Uterus (tissue), 3 donors: ENCODE measurements at regions not wholly inside any gene's neighbourhood (a gene's known extent, or its start where the extent isn't known, plus 50 kb on each side); places are given as distances from the start of the nearest gene placed in this dataset.
A peak's percentile ranks its signal among the peaks of the same experiment; 100 is the strongest.

Experiments used
- DNase-seq, 2 donors: peaks; one replicate each; pipeline ENCODE4 v3.0.0-alpha.2; 2019 to 2020
- H3K27ac ChIP-seq, 2 donors: fragments of 200-600 bp; sonication (generic); 1 replicate in 1 of 2; 2 replicates in 1 of 2; pipeline ENCODE4 v1.5.1; 2016 to 2018
- H3K27me3 ChIP-seq, 2 donors: fragments of 200-600 bp; sonication (generic); one replicate each; pipeline ENCODE4 v1.5.1; 2018 to 2019; ENCODE audit warnings: control low read depth in 1 of 2
- H3K36me3 ChIP-seq, 2 donors: fragments of 200-600 bp; sonication (generic); one replicate each; pipeline ENCODE4 v1.5.1; 2019; ENCODE audit warnings: control low read depth in 1 of 2
- H3K4me1 ChIP-seq, 2 donors: fragments of 200-600 bp; sonication (generic); one replicate each; pipeline ENCODE4 v1.5.1; 2018 to 2019; ENCODE audit warnings: control low read depth in 1 of 2
- H3K4me3 ChIP-seq, 2 donors: fragments of 200-600 bp; sonication (generic); 1 replicate in 1 of 2; 2 replicates in 1 of 2; pipeline ENCODE4 v1.5.1; 2018 to 2019; ENCODE audit warnings: mild to moderate bottlenecking in 1 of 2
- H3K9me3 ChIP-seq, 2 donors: fragments of 200-600 bp; sonication (generic); one replicate each; pipeline ENCODE4 v1.5.1; 2019; ENCODE audit warnings: control low read depth in 1 of 2
- CTCF ChIP-seq, 4 experiments: fragments of 200-600 bp in 2 of 4; fragments of 450-650 bp in 2 of 4; sonication (generic) in 2 of 4; IDR thresholded peaks; one replicate each; pipeline ENCODE4 v1.5.1; 2016 to 2019; ENCODE audit warnings: antibody characterized with exemption in 4 of 4, mild to moderate bottlenecking in 2 of 4, moderate library complexity in 1 of 4
- POLR2A ChIP-seq, 2 donors: fragments of 450-650 bp; IDR thresholded peaks; one replicate each; pipeline ENCODE4 v1.6.1; 2016; ENCODE audit warnings: antibody characterized with exemption in 2 of 2, mild to moderate bottlenecking in 1 of 2, moderate library complexity in 1 of 2
- intact Hi-C: fragments of 100-400 bp; cut with DNase I; formaldehyde crosslinking; loops from one replicate; pipeline ENCODE4 v1.15.1; 2023; ENCODE audit warnings: low total_unique reads
- donor health status: DM: yes; HTN: yes; CAD: no.

DNA sequence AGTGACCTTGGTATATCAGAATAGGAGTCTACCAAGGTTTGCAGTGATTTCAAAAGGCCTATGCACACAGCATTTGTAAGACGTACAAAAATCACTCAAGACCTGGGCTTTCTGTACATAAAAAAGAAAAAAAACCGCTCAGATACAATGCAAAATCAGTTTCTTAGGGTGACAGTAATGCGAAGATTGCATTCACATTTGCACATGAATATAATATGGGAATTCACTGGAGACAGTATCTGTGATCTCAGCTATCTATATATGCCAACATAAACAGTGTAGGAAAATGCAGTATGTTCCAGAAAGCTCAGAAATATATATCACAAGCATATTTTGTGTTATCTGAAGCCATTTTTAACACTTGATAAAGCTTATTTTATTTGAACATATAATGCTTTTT, 176.4 kb upstream of the MYOCD start:
- Histone ChIP-seq H3K36me3 (no peaks in the 10 kb centered on the region), H3K27ac (no peak overlapping the region), H3K4me1 (no peaks in the 10 kb centered on the region), H3K9me3 (no peaks in the 10 kb centered on the region), H3K4me3 (no peak overlapping the region), H3K27me3 (no peaks in the 10 kb centered on the region)
- TF ChIP-seq CTCF (IDR thresholded peaks at IDR 0.05): no peak
- TF ChIP-seq POLR2A (IDR thresholded peaks at IDR 0.05): no peak
- intact Hi-C loops: no loop called here
- no peak for DNase-seq

GRCh38 chr17:12492450-12492849, 173.2 kb upstream of the MYOCD start:
- Histone ChIP-seq H3K27ac (no peak overlapping the region), H3K9me3 (no peaks in the 10 kb centered on the region), H3K4me3 (no peak overlapping the region), H3K27me3 (no peaks in the 10 kb centered on the region), H3K36me3 (no peaks in the 10 kb centered on the region), H3K4me1 (no peaks in the 10 kb centered on the region)
- intact Hi-C loops: no loop called here
- no peak for TF ChIP-seq POLR2A (IDR thresholded peaks at IDR 0.05)
- no peak for TF ChIP-seq CTCF (IDR thresholded peaks at IDR 0.05)
- no peak for DNase-seq

DNA sequence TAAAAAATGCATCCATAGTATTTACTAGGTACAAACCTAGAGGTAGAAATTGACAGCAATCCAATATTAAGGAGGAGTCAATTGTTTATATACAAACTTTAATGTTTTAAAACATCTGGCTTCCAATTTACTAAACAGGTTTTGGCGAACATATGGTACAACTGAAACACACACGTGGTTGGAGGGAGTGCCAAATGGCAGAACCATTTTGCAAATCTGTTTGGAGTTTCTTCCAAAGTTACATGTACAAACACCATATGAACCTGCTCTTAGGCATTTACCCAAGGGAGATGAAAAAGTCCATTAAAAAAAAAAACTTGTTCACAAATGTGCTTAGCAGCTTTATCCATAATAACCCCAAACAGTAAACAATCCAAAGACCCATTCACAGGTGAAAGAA, 159.8 kb upstream of the MYOCD start:
- Histone ChIP-seq H3K4me1 (no peaks in the 10 kb centered on the region), H3K36me3 (no peaks in the 10 kb centered on the region), H3K9me3 (no peaks in the 10 kb centered on the region), H3K27me3 (no peaks in the 10 kb centered on the region), H3K4me3 (no peak overlapping the region), H3K27ac (no peak overlapping the region)
- TF ChIP-seq POLR2A (IDR thresholded peaks at IDR 0.05) (no peak), CTCF (IDR thresholded peaks at IDR 0.05) (no peak)
- intact Hi-C loops: no loop called here
- no peak for DNase-seq

GRCh38 chr17:12507026-12507595, 158.6 kb upstream of the MYOCD start:
- TF ChIP-seq CTCF (IDR thresholded peaks at IDR 0.05) (no peak), POLR2A (IDR thresholded peaks at IDR 0.05) (no peak)
- no peak for DNase-seq
- intact Hi-C loops: no loop called here
- Histone ChIP-seq H3K36me3 (no peaks in the 10 kb centered on the region), H3K4me1 (no peaks in the 10 kb centered on the region), H3K9me3 (no peaks in the 10 kb centered on the region), H3K4me3 (no peak overlapping the region), H3K27ac (no peak overlapping the region), H3K27me3 (no peaks in the 10 kb centered on the region)

- Histone ChIP-seq H3K27me3 (no peaks in the 10 kb centered on the region), H3K9me3 (no peaks in the 10 kb centered on the region), H3K4me3 (no peak overlapping the region), H3K36me3 (no peaks in the 10 kb centered on the region), H3K27ac (peak overlapping the region; percentile 43 to 63), H3K4me1 (no peaks in the 10 kb centered on the region)
- DNase-seq: no peak
- intact Hi-C loops: no loop called here
- TF ChIP-seq POLR2A (IDR thresholded peaks at IDR 0.05) (no peak), CTCF (IDR thresholded peaks at IDR 0.05) (no peak)
Observed at GRCh38 chr17:12509801-12510200, 155.9 kb upstream of the MYOCD start.
